GM19372 (cell line): ENCODE measurements at regions not wholly inside any gene's neighbourhood (a gene's known extent, or its start where the extent isn't known, plus 50 kb on each side); places are given as distances from the start of the nearest gene placed in this dataset.

Experiments used
- ATAC-seq: cut with Tn5 transposase; IDR thresholded peaks from one replicate; pipeline ENCODE4 v1.9.1; 2021; ENCODE audit warnings: mild to moderate bottlenecking, low read depth, moderate library complexity; ENCODE audit not compliant: unreplicated experiment

DNA sequence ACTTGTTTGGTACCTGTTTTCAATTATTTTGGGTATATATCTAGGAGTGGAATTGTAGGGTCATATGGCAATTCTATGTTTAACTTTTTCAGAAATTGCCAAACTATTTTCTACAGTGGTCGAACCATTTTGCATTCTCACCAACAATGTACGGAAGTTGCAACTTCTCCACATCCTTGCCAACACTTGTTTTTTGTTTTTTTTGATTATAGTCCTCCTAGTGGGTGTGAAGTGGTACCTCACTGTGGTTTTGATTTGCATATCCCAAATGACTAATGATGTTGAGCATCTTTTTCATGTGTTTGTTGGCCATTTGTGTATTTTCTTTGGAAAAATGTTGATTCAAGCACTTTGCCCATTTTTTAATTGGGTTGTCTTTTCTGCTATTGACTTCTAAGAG lies 122.1 kb downstream of the RPS24 start:
- no peak for ATAC-seq

GRCh38 chr10:78160591-78160990 lies 126.9 kb downstream of the RPS24 start:
- no peak for ATAC-seq

GRCh38 chr10:78162853-78163252 lies 129.2 kb downstream of the RPS24 start:
- ATAC-seq = no peak

DNA sequence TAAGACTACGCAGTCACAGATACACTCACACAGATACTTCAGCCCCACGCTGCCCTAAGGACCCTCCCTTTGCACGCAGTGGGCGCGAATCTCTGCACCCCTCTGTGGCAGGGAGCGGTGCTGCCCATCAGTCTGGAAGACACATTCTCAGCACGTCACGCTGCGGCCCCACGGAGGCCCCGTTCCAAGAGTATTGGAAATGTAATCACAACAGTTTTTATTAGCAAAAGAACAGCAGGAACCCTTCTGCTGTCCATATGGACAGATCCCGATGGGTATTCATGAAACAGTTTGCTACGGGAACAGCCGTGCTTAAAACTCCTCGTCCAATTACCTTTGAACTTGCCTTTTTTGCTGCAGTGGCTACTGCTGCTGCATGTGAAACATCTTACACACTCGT lies 131.0 kb downstream of the RPS24 start:
- no peak for ATAC-seq

- ATAC-seq = no peak
Measured at GRCh38 chr10:78165172-78165571, 131.5 kb downstream of the RPS24 start.

GRCh38 chr10:78165617-78166016 lies 132.0 kb downstream of the RPS24 start:
- ATAC-seq = no peak

DNA sequence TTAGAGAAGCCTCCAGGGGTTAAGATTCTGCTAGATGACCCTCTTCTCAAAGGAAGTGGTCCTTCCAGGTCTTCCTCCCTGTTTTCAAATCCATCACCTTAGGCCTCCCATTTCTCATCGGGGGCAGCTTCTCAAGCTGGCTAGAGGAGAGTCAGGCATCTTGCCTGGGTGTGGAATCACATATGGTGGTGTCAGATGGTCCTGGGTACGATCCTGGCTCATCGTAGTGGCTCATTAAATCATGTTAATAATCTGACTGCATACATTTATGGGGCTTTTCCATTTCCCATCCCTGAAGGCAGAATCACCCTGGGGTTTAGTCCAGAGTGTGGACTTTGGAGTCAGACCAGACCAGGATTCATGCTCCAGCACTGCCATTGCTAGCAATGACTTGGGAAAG lies 132.6 kb downstream of the RPS24 start:
- no peak for ATAC-seq

DNA sequence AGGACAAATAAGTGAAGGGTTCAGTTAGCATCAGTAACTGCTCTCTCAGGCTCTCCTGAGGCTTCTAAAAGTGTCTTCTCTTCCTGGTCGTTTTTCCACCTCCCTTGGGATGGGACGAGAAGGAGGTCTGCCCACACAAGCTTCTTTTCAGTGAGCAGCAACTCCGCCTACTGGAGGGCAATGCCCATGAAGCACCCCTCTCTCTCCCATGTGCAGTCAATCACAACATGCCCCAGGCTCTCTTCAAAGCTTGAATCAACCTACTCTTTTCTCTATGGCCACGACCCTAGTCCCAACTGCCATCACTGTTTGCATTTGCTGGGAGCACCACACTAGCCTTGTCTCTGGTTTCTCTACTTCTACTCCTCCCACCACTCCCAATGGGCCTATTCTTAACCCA lies 135.6 kb downstream of the RPS24 start:
- ATAC-seq = no peak

DNA sequence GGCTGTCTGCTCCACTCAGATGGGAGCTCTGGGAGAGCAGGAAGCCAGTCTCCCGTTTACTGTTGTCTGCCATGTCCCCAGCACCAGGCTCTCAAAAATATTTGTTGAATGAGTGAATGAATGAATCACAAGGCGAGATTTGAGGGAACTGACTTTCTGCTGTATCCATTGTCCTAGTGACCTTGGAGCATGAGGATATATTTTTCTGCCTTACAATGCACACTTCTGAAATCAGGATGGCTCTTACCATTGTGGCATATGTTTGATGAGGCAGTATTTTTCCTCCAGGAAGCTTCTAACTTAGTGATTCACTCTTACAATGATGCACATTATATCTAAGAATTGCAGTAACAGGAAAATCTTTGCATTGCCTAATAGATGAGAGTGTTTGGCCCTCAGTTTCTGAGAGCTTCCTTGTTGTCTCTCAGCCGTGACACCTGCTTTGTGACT lies 136.4 kb downstream of the RPS24 start:
- no peak for ATAC-seq

DNA sequence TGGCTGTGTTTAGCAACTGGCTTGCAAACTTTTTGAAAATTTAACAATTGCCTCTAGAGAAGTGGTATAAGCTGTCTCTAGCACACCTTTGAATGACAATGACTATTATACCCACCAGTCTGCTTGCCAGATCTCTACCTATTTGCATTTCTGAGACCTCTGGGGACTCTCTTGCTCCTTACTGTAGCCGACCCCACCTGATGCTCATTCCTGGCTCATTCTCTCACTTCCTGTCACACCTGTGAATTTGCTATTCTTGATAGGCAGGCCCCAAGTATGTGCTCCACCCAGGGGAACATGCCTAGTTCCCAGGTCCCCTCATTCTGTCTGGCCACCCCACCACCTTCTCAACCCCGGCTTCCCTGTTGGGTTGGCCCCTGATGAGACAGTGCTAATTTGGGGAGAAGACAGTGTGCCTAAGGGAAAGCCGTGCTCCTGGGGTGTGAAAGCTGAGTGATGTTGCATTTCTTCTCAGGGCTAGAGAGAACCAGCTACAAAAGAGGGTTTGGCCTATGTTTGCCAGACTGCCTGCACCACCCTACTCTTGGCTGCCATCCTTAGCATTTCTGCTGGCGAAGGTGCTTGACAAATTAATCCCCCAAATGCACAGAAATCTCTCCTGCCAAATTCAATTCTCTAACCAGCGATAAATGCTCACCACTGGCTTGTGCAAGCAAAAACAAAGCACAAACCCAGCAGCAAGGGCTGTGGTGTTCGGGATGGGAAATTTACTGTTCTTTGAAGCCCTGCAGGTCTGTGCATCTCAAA lies 138.2 kb downstream of the RPS24 start:
- no peak for ATAC-seq

DNA sequence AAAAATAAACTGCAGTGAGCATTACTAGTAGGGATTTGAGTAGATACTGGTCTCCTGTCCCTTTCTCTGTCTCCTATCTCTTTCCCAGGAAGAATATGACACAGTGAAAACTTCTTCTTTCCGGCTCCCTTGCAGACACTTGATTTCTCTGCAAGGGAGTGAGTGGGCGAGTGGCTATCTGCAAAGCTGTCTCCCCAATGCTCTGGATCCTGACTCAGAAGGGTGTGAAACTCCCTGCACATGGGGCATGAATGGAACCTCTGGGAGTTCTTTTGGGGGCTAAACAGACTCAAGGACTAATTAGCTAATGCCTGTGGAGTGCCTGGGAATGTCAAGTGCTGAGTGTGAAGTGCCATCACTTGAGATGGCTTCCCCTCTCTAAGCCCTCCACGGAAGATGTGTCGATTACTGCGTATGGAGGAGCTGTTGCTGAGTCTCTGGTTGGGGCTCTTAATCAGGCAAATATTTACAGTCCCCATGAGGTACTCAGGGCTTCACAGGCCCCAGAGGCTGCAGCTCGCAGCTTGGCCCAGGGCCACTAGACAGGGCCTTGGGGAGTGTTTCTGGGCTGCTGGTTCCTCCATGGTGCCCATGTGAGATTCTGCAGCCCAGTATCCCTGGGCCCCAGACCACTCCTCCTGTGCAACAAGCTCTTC lies 139.8 kb downstream of the RPS24 start:
- ATAC-seq = no peak

- ATAC-seq = no peak
Measured at GRCh38 chr10:78175444-78176015, 141.9 kb downstream of the RPS24 start.

DNA sequence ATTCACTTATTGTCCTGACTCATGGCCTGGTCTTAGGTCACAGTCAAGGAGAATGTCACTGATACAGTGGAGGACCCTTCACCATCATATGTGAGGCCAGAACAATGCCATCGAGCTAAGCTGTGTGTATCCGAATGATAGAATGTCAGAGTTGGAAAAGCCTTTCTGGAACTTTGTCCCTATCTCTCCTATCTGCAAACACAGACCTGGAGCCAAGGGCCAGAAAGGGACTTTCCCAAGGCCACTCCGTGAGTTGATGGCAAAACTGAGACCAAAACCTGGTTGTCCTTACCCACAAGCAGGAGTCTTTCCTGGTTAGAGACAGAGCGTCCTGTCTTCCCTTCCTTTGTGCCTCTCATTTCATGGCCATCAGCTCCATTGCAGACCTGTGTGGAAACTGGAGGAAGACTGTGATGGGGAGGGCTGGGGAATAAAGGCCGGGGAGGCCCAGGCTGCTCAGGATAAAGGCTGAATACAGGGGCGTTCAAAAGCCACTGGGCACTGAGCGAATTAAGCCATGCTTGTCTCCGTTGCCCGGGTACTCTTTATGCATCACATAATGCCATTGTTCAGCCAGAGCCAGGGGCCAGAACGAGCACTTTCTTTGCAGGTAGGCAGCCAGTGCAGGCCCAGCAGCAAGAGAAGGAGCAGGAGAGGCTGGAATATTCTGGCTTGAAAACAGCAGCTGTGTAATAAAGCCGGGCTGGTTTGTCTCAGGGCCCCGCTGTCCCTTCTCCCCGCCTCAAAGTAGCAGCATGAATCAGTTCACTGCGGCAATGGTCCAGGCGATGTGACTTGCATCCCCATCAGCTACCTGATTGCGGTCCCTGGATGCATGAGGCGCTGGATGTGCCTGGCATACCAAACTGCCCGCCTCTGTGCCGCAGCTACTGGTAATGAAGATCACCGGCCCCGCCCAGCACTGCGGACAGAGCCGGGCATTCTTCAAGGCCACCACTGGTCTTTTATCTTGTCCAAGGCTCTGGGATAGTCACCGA lies 143.0 kb downstream of the RPS24 start:
- no peak for ATAC-seq

- ATAC-seq = no peak
Measured at GRCh38 chr10:78177491-78178185, 144.0 kb downstream of the RPS24 start.

- no peak for ATAC-seq
Measured at GRCh38 chr10:78178397-78178796, 144.7 kb downstream of the RPS24 start.

DNA sequence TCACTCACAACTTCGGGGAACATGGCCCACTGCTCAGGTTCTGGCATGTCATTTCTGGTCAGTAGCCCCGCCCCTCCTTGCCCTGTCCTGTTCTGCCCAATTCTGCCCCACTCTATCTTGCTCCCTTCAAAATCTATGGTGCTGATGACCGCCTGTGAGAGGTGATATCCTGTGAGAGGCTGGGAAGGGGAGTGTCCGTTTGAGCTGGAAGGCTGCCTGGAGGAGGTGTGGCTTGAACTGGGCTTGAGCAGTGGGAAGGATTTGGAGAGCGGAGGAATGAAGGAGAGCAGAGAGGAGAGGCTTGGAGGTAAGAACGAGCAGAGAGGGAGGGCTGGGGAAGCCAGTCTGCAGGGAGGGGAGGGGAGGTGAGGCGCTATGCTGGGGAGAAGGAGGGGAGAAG lies 145.3 kb downstream of the RPS24 start:
- no peak for ATAC-seq

DNA sequence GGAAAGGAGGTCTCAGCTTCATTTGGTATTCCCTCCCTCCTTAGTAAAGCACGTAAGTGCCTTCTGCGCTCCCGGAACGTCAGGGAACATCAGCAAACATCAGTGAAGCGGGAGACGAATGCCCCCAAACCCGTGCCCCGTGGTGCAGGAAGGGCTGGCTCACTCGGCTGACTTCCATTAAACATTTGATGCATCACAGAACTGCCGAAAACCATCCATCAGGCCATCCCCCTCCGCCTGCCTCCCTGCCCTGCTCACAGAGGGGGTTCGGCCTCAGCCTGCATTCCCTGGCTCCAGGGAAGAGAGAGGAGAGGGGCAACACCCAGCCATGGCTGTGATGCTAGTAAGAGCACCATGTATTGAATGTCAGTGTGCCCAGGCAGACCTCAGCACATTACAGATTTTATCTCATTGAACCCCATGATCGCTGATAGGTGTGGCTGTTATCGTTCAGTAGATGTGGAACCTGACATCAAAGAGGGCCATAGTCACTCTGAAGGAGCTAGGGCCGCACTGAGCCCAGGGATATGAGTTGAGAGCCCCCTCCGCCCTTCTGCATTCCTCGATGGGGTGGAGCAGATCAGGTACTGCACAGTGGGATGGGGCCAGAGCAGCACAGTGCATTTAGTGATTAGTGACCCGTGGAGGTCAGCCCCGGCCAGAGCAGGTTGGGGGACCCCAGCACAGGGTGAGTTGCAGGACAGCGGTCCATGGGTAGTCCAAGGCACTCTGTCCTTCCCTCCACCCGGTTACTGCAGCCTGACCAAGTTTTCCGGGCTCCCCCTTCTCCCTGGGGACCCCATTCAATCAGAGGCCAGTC lies 146.4 kb downstream of the RPS24 start:
- ATAC-seq = no peak

GRCh38 chr10:78181381-78182055 lies 147.9 kb downstream of the RPS24 start:
- ATAC-seq = no peak

GRCh38 chr10:78182841-78183240 lies 149.2 kb downstream of the RPS24 start:
- no peak for ATAC-seq
